ENCODE measurements at regions not wholly inside any gene's neighbourhood (a gene's known extent, or its start where the extent isn't known, plus 50 kb on each side); places are given as distances from the start of the nearest gene placed in this dataset.
"Not testable (repeated sequence)": the region's sequence is repeated elsewhere in the genome, so short reads cannot be mapped to it uniquely, and the experiment has no call there.

DNA sequence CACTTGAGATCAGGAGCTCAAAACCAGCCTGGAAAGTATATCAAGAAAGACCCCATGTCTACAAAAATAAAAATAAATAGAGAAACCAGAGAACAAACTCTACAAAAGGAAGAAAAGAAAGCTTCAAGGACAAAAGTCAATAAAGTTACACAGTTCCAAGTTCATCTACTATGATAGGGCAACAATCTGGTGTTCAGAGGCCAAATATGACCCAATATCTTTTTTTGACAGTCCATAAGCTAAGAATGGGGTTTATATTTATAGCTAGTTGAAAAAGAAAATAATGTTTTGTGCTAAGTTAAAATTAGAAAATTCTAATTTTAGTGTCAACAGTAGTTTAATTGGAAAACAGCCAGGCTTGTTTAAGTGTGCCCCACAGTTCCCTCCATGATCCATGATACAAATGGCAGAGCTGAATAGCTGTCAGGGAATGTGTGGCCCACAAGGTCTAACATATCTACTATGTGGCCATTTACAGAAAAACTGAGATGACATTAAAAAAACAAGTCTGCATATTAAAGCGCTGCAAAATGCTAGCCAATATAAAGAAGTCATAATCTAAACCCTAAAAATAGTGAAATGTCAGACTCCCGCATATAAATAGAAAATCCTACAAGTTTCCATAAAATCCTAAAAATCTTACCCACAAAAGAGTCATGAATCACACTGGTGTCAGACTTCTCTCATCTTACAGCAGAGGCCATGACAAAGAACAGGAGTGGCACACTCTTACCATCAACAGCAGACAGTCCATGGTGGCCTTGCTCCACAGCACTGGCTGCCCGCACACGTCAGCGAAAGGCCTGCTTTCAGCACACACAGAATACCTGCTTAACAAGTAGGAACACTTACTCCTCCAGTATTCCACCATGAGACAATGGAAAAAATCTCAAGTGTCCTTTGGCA is 281.9 kb upstream of the HSFY2 start:
- no peak for DNase-seq (ENCODE audit: low read depth)

DNA sequence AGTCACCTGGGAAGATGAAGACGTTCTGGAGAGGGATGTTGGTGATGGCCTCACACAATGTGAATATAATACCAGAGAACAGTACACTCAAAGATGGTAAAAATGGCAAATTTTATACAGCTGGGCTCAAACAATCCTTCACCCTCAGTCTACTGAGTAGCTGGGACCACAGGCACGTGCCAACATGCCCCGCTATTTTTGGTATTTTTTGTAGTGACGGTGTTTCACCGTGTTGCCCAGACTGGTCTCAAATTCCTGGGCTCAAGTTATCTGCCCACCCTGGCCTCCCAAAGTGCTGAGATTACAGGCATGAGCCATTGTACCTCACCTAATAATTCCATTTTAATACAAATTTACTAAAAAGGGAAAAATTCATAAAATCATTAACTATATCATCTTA is 280.3 kb upstream of the HSFY2 start:
- DNase-seq (ENCODE audit: low read depth): no peak

DNA sequence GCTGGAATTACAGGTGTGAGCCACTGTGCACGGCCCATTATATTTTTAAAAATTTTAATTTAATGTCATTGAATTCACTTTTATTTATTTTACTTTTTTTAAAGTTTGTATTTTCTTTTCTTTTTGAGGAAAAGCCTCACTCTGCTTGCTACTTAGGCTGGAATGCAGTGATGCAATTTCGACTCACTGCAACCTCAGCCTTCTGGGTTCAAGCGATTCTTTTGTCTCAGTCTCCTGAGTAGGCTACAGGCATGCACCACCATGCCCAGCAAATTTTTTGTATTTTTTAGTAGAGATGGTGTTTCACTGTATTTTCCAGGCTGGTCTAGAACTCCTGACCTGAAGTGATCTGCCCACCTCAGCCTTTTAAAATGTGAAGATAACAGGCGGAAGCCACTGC is 277.5 kb upstream of the HSFY2 start:
- DNase-seq (ENCODE audit: low read depth): no peak

DNA sequence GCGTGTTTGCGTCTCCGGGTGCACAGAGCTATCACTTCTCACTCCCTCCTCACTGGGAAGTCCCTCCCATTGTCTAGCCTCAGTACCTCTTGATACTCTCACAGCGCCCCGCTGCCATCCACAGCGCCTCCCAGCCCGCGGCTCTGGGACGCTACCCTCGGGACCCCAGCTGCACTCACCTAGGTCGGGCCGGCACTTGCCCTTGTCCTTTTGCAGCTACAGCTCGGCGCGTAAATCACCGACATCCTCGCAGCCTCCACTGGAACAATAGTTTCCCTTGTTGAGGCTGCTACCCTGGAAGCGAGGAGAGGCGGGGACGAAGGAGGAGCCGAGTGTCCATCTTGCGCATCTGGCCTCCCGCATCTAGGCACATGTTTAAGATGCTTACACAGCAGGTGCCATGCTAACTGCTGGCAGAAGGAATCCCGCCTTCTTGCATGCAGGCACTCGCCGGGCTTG is 269.5 kb upstream of the HSFY2 start:
- DNase-seq (ENCODE audit: low read depth): no peak

DNA sequence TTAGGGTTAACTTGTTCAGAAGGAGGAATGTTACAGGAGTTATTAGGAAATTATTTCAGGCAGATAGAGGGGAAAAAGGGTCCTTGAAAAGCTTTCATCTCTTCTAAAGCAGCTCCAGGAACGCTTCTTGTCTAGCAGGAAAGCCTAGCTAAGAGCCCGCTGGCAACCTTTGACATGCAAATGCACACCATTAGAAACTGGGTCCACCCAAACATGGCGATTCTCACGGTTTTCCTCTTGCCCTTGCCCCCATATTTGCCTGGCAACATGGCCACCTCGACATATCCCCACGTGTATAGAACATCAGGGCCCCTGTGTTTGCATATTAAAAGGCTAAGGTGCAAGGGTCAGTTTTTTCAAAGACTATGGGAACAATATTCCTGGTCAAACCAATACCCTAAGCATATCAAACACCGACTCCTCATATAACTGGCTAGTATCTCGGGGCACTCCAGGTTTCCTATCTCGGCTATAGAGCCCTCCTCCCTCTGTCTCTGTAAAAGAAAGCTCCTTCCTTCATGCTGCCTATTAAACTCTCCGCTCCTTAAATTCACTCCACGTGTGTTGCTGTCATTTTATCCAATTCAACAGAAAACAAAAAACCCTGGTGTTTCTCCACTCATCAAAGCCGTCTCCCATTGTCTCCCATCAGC is 268.9 kb upstream of the HSFY2 start:
- DNase-seq (ENCODE audit: low read depth): no peak

DNA sequence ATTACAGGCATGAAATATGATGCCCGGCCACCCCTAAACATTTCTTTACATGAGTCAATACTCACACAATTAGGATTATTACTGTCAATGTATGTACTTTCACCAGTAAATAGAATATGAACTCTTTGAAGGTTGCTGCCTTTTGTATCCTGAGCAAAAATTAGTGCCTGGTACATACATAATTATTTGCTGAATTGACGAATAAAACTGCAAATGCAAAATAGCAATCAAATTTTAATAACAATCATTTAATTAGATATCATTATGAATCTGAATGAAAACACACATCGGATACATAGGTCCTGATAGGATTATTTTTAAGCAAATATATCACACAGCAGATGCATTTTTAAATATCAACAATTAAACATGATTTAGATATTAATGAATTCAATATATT is 253.1 kb upstream of the HSFY2 start:
- DNase-seq (ENCODE audit: low read depth): no peak

DNA sequence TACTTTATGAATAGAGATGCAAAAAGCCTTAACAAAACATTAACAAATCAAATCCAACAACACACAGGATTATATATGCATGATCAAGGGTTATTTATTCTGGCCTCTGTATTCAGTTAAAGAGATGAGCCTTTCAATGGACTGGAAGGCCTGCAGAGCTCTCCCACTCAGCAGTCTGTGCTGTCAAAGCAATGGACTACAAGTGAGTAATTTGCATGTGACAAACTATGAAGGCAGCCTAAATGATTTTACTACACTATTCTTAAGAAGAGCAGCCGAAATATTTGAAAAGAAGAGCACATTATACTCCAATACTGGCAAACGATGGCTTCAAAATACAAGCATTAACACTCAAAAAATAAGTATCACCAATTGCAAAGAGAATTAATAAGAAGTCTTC is 250.4 kb upstream of the HSFY2 start:
- no peak for DNase-seq (ENCODE audit: low read depth)

DNA sequence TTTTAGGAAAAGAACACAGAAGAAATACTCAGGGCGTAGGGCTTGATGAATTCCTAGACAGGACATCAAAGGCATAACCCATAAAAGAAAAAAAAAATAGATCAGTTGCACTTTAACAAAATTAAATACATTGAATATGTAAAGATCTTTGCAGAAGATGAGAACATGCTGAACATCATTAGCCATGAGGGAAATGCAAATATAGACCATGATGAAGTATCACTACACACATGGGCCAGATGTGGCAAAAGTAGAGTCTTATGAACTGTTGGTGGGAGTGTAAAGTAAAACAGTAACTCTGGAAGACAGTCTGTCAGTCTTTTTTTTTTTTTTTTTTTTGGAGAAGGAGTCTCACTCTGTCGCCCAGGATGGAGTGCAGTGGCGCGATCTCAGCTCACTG is 246.7 kb upstream of the HSFY2 start:
- no peak for DNase-seq (ENCODE audit: low read depth)

DNA sequence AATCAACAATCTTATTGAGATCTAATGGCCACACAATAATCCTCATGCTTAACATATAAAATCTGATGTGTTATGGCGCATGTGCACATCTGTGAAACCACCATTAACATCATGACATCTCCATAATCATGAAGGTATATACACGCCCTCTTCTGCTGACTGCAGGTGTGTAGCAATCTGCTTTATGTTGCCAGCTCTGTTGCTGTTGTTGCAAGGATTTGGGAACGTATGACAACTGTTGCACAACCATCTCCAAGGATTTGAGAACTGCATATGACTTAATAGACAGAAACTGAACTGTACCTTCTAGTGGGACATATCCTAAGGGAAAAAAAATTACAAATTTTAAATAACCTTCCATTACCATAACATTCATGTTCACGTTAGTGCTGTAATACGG is 243.5 kb upstream of the HSFY2 start:
- DNase-seq (ENCODE audit: low read depth): peak; percentile 3

DNA sequence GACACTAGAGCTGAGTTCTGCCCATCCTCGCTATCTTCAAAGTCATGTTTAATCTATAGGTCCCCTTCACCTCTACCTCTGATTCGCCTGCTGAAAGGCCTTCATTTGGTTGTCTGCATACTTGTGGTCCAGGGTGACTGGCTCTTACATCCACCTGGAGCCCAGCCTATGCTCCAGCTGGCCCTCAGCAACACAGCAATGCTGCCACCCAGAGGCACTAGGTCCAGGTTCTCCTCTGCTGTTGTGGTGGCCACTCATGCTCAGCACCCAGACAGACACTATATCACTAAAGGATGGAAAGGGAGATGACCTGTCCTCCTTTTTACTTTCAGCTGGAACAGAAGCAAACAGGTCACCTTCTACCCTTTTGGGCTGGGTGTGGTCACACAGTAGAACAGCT is 242.3 kb upstream of the HSFY2 start:
- DNase-seq (ENCODE audit: low read depth): no peak

DNA sequence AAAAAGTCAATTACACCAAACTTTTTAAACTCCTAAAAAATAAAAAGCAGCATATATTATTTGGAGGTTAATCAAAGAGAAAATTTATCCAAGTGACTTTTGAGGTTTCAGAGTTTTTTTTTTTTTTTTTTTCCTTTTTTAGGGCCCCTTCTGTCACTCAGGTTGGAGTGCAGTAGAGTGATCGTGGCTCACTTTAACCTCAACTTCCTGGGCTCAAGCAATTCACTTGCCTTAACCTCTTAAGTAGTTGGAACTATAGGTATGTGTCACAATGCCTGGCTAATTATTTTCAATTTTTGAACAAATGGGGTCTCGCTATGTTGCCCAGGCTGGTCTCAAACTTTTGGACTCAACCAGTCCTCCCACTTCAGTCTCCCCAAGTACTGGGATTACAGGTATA is 241.7 kb upstream of the HSFY2 start:
- no peak for DNase-seq (ENCODE audit: low read depth)

DNA sequence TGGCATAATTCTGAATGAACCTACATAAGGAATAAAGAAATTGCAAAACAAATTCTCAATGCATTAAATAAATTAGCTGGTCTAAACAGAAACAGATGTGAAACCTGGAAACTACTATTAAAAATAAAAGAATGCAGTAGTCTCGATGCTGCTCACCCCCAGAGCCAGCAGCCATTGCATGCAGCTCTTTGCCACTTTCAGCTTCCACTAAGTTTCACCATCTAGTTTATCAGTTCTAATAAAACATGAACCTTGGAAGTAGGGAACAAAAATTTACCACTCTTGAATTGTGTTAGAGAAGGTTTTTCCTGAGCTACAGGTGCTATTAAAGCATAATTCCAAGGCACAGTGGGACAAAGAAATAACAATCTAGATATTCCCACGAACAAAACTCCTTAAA is 239.4 kb upstream of the HSFY2 start:
- peak; percentile 29 for DNase-seq (ENCODE audit: low read depth)

DNA sequence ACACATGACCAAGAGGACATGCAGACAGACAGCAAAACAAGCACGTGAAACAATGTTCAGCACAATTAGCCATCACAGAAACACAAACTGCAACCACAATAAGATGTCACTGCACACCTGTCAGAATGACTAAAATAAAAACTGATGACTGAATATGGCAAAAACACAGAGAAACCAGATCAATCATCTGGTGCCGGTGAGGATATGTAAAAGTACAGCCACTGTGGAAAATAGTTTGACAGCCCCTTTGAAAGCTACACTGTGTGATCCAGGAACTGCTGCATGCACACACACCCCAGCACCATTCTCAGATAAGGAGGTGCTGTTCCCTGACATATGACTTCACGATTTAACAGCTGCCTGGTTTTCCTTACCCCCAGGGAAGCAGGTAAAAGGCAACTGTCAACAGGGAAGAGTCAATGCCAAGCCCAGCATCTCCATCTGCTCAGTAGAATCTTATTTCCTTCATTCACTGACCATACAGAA is 238.1 kb upstream of the HSFY2 start:
- no peak for DNase-seq (ENCODE audit: low read depth)

DNA sequence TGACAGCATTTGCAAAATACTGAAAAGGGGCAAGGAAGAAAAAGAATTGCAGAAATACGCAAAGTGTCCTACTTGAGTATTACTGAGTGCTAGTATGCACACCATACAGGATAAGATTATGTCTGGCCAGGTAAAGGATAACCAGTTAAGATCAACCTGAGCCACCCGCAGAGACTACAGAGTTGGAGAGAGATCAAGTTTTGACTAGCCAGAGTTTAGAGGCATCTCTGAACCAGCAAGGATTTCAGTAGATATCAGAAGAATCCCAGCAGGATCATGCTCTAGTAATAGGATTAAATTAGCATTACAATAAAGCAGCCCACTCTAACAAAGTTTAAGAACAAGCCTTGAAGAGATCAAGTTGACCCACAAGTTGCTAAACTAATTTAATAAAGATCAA is 232.7 kb upstream of the HSFY2 start:
- DNase-seq (ENCODE audit: low read depth): no peak

DNA sequence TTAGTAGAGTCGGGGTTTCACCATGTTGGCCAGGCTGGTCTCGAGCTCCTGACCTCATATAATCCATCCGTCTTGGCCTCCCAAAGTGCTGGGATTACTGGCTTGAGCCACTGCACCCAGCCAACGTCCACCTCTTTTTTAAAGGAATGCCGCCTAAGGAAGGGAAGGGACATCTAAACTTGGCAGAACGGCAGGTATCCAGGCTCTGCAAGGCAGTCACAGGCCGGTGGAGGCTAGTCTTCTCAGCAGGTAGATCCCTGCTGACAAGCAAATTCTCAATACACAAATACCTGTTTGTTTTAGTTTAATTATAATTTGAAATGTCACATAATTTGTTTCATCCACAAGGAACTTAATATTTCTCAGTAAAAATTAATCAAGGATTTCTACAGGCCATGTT is 232.0 kb upstream of the HSFY2 start:
- DNase-seq (ENCODE audit: low read depth): no peak

DNA sequence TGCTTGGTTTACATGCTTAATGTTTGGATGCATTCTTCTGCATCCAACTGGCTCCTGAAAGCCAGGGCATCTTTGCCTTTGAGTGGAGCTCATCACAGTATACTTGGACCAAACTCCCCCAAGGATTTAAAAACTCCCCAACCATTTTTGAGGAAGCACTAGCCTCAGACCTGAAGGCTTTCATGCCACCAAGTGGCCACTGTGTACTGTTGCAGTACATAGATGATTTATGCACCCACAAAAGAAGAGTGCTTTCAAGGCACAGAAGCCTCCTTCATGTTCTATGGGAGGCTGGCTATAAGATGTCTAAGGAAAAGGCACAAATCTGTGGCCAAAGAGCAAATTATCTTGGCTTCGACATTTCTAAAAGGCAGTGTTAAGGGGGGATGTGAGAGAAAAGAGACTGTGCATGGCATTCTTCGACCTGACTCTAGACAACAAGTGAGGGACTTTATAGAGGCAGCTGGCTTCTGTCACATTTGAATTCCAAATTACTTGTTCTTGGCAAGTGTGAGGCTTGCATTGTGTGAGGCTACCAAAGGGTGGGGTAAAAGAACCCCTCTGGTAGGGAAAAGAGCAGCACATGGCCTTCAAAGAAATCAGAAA is 224.2 kb upstream of the HSFY2 start:
- DNase-seq (ENCODE audit: low read depth): no peak

DNA sequence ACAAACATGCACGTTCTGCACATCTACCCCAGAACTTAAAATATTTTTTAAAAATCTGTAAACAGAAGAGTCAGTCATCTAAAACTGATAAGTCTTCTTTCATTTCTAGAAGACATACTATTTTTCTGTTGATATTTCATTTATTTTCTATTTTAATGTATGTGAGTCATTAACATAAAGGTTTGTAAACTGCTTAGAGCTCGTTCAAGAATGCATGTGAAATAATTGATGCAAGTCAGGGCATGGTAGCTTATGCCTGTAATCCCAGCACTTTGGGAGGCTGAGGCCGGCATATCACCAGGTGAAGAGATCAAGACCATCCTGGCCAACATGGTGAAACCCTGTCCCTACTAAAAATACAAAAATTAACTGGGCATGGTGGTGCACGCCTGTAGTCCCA is 219.9 kb upstream of the HSFY2 start:
- no peak for DNase-seq (ENCODE audit: low read depth)

DNA sequence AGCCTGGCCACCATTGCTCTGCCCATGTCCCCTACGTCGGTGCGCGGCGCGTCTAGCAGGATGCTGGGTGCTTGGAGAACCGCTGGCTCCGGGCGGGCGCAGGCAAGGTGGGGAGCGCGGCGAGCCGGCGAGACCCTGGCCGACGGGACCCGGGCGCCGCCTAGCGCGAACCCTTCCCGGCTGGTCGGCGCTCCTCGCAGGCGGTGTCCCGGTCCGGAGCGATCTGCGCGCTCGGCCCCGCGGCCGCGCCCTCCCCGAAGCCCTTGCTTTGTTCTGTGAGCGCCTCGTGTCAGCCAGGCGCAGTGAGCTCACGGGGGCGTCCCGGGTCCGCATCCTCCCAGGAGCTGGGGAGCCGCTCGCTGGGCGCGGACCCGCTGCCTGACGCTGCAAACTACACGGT is 219.1 kb upstream of the HSFY2 start:
- not testable (repeated sequence) for DNase-seq (ENCODE audit: low read depth)

DNA sequence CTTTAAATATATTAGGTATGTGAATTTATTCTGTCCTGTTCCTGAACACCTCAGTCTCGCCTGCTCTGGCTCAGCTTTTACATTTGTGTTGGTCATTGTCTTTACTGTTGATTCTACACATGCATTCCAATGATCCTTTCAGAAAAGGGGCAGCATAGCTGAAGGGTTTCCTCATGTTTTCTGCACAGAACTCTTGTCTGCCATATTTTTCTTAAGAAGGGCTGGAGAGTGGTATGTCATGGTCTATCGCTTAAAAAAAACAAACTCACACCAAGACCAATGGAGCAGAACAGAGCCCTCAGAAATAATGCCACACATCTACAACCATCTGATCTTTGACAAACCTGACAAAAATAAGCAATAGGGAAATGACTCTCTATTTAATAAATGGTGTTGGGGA is 215.8 kb upstream of the HSFY2 start:
- no peak for DNase-seq (ENCODE audit: low read depth)

DNA sequence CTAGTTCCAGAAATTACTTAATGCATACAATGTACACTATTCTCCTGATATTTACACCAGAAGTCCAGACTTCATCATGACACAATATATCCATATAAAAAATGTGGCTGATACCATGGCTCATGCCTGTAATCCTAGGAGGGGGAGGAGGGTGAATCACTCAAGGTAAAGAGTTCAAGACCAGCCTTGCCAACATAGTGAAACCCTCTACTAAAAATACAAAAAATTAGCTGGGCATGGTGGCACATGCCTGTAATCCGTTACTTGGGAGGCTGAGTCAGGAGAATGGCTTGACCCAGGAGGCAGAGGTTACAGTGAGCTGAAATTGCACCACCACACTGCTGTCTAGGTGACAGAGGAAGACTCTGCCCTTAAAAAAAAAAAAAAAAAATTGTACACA is 192.5 kb upstream of the HSFY2 start:
- DNase-seq (ENCODE audit: low read depth): no peak

DNA sequence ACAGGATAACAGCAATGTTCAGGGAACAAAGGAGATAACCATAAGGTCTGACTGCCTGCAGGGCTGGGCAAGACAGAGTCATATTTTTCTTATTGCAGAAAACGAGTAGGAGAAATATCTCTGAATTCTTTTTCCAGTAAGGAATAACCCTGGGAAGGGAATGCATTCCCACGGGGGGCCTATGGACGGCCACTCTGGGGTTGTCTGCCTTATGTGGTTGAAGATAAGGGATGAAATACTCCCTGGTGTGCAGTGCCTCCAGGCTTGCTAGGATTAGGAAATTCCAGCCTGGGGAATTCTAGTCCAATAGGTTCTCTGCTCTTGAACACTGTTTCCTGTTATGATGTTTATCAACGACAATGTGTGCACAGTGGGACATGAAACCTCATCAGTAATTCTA is 185.3 kb upstream of the HSFY2 start:
- no peak for DNase-seq (ENCODE audit: low read depth)

DNA sequence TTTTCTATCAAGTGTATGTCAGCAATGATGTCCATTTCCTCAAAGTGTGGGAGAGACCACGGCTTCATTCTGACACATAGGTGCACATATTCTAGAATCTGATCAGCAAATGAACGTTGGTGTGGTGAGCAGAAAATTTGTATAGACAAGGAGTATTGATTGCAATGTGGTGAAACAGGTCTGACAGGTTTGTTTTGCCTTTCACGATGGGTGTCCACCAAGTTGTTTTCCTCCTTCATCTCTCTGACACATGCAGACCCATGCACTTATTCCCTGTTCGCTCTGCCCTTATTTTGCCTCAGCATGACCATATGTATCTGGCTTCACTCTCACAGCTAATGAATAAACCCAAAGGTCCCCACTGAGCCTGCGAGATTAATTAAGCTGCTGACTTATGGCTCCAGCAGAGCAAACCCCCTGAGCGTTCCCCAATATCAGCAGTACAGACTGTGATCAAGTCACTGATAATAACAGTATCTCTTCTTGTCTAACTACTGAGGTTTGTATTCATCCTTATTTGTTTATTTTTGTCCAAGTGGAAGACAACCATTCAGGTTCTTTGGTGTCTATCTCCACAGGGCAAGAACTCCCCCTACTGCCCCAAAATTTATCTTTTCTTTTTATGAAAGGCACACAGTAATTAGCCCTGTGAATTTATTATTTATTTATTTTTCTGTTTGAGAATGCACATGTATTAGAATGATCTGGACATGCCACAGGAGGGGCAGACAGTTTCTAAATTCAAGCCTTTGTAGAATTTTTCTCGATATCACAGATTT is 178.3 kb upstream of the HSFY2 start:
- no peak for DNase-seq (ENCODE audit: low read depth)
